ENCODE measurements at regions not wholly inside any gene's neighbourhood (a gene's known extent, or its start where the extent isn't known, plus 50 kb on each side); places are given as distances from the start of the nearest gene placed in this dataset.

DNA sequence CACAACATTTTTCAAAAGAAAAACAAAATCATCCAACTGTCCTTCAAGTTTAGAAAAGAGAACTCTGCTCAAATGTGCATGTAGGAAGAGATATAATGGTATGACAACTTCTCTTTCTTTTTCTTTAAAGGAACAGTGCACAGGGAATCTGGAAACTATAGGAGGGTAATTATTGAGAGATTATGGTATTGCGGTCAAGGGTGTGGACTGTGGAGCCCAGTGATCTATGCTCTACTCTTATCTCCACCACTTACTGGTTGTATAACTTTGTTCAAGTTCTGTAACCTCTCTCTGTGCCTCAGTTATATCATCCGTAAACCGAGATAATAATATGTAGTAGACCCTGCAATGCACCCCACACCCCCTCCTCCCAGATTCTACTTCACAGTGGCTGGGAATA is 69.8 kb upstream of the PCGF5 start:
- Histone ChIP-seq H3K4me3 (no peak overlapping the region), H3K36me3 (no peaks in the 10 kb centered on the region), H3K27ac (no peak overlapping the region), H3K4me1 (ENCODE audit: insufficient read depth) (no peaks in the 10 kb centered on the region), H3K27me3 (no peaks in the 10 kb centered on the region), H3K9me3 (no peaks in the 10 kb centered on the region)
- WGBS, 3 donors = 87 to 90% (median 88%) methylated on average over 3 of the region's 3 CpGs
- intact Hi-C loops (cut with DNase I) = no loop called here
- DNase-seq = no peak
- TF ChIP-seq EP300 (IDR thresholded peaks at IDR 0.05) (no peak), POLR2A (IDR thresholded peaks at IDR 0.05) (no peak)
- TF ChIP-seq, protein P1, sequence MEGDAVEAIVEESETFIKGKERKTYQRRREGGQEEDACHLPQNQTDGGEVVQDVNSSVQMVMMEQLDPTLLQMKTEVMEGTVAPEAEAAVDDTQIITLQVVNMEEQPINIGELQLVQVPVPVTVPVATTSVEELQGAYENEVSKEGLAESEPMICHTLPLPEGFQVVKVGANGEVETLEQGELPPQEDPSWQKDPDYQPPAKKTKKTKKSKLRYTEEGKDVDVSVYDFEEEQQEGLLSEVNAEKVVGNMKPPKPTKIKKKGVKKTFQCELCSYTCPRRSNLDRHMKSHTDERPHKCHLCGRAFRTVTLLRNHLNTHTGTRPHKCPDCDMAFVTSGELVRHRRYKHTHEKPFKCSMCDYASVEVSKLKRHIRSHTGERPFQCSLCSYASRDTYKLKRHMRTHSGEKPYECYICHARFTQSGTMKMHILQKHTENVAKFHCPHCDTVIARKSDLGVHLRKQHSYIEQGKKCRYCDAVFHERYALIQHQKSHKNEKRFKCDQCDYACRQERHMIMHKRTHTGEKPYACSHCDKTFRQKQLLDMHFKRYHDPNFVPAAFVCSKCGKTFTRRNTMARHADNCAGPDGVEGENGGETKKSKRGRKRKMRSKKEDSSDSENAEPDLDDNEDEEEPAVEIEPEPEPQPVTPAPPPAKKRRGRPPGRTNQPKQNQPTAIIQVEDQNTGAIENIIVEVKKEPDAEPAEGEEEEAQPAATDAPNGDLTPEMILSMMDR (IDR thresholded peaks at IDR 0.05) = no peak

DNA sequence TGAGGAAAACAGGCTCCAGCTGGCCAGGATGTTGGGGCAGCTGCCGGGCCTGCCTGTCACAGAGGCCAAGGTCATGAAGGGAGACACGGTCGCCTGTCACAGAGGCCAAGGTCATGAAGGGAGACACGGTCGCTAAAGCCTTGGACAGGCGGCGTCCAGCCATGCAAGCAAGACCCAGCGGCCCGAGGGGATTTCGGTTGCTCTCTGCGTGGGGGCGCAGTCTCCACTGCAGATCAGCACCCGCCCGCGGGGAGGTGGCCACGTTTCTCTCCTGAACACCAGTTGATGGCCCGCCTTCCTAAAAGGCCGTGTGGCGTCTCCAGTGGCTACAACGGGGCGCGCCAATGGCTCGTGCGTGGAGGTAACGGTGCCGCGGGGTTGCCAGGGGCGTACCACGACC is 67.0 kb upstream of the PCGF5 start:
- Histone ChIP-seq H3K9me3 (no peaks in the 10 kb centered on the region), H3K4me1 (ENCODE audit: insufficient read depth) (no peaks in the 10 kb centered on the region), H3K27me3 (no peaks in the 10 kb centered on the region), H3K27ac (no peak overlapping the region), H3K4me3 (no peak overlapping the region), H3K36me3 (no peaks in the 10 kb centered on the region)
- 91 to 92% (median 92%) methylated on average over 29 of the region's 29 CpGs for WGBS, 3 donors
- TF ChIP-seq, protein P1 (IDR thresholded peaks at IDR 0.05) = no peak
- TF ChIP-seq EP300 (IDR thresholded peaks at IDR 0.05) (no peak), POLR2A (IDR thresholded peaks at IDR 0.05) (no peak)
- DNase-seq = no peak
- intact Hi-C loops (cut with DNase I) = no loop called here

DNA sequence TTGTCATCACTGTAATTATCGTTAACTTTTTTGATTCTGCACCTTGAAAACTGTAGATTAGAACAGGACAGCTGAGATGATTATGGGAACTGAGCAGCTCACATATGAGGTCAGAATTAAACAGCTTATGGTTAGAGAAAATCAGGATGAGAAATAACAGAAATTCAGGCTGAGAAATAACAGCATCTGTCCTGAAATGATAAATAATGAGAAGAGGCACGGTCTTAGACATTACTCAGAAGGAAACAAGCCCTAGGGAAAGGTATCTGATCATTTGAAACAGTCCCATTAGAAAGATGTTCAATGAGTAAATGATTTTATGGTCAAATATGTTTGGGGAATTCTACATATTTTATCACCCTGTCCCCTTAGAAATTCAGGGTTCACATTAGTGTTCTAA is 65.6 kb upstream of the PCGF5 start:
- H3K27ac ChIP-seq = no peak overlapping the region
- no peaks in the 10 kb centered on the region for H3K36me3 ChIP-seq
- no peak for DNase-seq
- intact Hi-C loops (cut with DNase I) = no loop called here
- 58 to 68% (median 65%) methylated on average over 2 of the region's 2 CpGs for WGBS, 3 donors
- H3K27me3 ChIP-seq = no peaks in the 10 kb centered on the region
- no peaks in the 10 kb centered on the region for H3K9me3 ChIP-seq
- TF ChIP-seq POLR2A (IDR thresholded peaks at IDR 0.05) = no peak
- TF ChIP-seq, protein P1 (IDR thresholded peaks at IDR 0.05) = no peak
- no peak for TF ChIP-seq EP300 (IDR thresholded peaks at IDR 0.05)
- H3K4me1 ChIP-seq (ENCODE audit: insufficient read depth) = no peaks in the 10 kb centered on the region
- no peak overlapping the region for H3K4me3 ChIP-seq

DNA sequence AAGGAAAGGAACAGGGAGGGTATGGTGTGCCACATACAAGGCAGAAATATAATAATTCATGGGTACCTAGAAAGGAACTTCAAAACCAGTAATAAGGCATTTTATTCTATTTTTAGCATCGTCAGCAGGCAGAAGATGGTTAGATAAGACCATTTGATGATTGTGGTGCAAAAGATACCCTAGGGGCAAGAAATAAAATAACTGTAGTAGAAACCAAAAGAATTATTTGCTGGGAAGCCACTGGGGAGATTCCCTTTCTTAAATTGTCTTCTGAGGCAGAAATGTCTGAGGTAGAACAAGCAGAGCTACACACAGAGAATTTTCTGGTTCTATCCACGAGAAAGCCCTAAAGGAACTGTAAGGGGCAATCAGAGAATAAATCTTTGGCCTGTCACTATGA is 64.3 kb upstream of the PCGF5 start:
- DNase-seq = no peak
- H3K9me3 ChIP-seq = no peaks in the 10 kb centered on the region
- H3K4me1 ChIP-seq (ENCODE audit: insufficient read depth) = no peaks in the 10 kb centered on the region
- no peaks in the 10 kb centered on the region for H3K36me3 ChIP-seq
- H3K27me3 ChIP-seq = no peaks in the 10 kb centered on the region
- intact Hi-C loops (cut with DNase I) = no loop called here
- WGBS, 3 donors = 78 to 85% (median 81%) methylated on average over 2 of the region's 2 CpGs
- no peak overlapping the region for H3K4me3 ChIP-seq
- no peak overlapping the region for H3K27ac ChIP-seq
- no peak for TF ChIP-seq EP300 (IDR thresholded peaks at IDR 0.05)
- TF ChIP-seq, protein P1 (IDR thresholded peaks at IDR 0.05) = no peak
- TF ChIP-seq POLR2A (IDR thresholded peaks at IDR 0.05) = no peak

All from ovary (tissue), 7 donors.